ENCODE measurements at regions not wholly inside any gene's neighbourhood (a gene's known extent, or its start where the extent isn't known, plus 50 kb on each side); places are given as distances from the start of the nearest gene placed in this dataset.

DNA sequence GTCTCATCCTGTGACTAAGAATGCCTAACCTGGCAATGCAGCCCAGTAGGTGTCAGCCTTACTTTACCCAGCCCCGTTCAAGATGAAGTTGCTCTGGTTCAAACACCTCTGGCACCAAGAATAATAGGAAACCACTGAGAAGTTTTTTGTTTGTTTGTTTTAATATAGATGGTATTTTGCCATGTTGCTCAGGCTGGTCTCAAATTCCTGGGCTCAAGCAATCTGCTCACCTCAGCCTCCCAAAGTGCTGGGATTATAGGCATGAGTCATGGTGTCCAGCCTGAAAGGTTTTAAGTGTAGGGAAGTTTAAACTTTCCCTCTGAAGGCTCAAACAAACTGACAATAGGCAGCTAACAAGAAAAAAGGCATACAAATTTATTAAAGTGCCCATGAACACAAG lies 51.2 kb upstream of the ABCC4 start:
- intact Hi-C loops (cut with DNase I): no loop called here
- DNase-seq: no peak

DNA sequence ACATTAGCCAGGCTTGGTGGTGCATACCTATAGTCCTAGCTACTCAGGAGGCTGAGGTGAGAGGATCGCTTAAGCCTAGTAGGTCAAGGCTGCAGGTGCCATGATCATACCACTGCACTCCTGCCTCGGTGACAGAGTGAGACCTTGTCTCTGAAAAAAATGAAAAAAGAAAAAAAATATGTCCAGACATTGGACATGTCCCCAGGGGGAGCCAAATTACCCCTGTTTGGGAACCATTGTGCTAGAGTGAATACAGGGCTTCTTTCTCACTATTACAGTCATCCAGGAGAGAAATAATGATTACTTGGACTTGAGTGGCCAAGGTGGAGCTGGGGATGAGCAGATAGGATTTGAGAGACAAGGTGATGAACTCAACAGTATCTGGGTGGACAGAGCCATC lies 52.9 kb upstream of the ABCC4 start:
- ATAC-seq (no peak), DNase-seq (no peak)
- intact Hi-C loops (cut with DNase I): no loop called here

More for the DNA sequence above, 51.2 kb upstream of the ABCC4 start:
- no peak for ATAC-seq

- no peak for DNase-seq
- intact Hi-C loops (cut with DNase I): no loop called here
- no peak for ATAC-seq
Observed at GRCh38 chr13:95354680-95355487, 53.6 kb upstream of the ABCC4 start.

DNA sequence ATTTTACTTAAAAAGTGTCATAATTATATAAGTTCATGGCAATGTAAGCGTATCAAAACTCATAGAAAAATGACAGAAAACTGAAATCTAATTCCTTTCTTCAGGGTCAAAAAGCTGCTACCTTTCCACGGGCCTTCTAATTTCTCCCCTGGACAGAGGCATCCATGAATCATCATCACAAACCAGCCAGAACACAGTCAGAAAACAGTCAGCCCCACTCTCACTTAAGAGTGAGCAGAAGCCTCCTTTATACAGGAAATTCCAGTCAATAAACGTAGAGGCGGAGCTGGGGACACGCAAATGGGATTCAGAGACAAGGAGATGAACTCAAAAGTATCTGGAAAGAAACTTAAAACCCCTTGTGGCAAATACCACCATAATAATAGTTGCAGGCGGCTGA lies 54.2 kb upstream of the ABCC4 start:
- ATAC-seq: no peak
- intact Hi-C loops (cut with DNase I): no loop called here
- no peak for DNase-seq

DNA sequence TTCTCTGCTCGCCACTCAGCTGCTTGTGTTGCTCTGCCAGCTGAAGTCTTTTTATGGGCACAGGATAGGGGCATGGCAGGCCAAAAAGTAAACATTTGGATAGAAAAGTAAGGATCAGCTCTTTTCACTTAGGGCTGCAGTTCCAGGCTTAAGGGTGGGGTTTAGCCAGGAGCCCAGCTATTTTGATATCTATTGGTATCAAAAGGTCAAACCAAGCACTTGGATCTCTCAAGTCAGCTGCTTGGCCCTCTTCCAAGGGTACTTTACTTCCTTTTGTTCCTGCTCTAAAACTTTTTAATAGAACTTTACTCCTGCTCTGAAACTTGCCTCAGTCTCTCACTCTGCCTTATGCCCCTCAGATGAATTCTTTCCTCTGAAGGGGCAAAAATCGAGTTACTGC lies 55.7 kb upstream of the ABCC4 start:
- ATAC-seq: no peak
- intact Hi-C loops (cut with DNase I): no loop called here

GRCh38 chr13:95357875-95358274 lies 56.6 kb upstream of the ABCC4 start:
- DNase-seq (no peak), ATAC-seq (no peak)
- intact Hi-C loops (cut with DNase I): no loop called here

More for the DNA sequence above, 55.7 kb upstream of the ABCC4 start:
- DNase-seq: no peak

DNA sequence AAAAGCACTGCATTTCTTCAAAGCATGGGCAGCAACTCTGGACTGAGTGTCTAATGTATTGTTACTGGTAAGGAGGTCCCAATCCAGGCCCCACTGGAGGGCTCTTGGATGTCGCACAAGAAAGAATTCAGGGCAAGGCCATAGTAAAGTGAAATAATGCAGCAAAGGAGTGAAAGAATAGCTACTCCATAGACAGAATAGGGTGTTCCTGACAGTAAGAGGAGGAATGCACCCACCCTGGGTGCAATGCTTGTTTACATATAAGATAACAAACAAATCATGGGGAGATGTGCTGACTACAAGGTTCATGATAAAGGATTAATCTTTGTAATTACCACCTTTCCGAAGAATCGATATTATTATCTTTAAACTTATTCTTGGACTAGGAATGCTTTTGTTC lies 58.8 kb upstream of the ABCC4 start:
- DNase-seq: no peak
- ATAC-seq: no peak
- intact Hi-C loops (cut with DNase I): no loop called here

GRCh38 chr13:95360464-95361097 lies 59.3 kb upstream of the ABCC4 start:
- DNase-seq: no peak
- intact Hi-C loops (cut with DNase I): no loop called here
- ATAC-seq: no peak

GRCh38 chr13:95361686-95362085 lies 60.4 kb upstream of the ABCC4 start:
- intact Hi-C loops (cut with DNase I): no loop called here
- ATAC-seq (no peak), DNase-seq (no peak)

GRCh38 chr13:95362666-95363065 lies 61.4 kb upstream of the ABCC4 start:
- DNase-seq: no peak
- no peak for ATAC-seq
- intact Hi-C loops (cut with DNase I): no loop called here

GRCh38 chr13:95367309-95367843 lies 66.1 kb upstream of the ABCC4 start:
- ATAC-seq (no peak), DNase-seq (no peak)
- intact Hi-C loops (cut with DNase I): no loop called here

DNA sequence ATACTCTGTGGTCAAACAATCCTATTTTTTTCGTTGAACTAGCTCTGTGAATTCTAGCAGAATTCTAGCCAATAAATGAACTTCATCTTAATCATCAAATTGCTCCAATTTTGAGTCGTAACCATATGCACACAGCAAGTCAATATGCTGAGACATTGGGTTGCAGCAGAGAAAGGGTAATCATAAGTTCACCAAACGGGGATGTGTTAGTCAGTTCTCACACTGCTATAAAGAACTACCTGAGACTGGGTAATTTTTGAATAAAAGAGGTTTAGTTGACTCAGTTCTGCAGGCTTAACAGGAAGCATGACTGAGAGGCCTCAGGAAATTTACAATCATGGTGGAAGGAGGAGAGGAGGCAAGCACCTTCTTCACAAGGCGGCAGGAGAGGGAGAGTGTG lies 67.7 kb upstream of the ABCC4 start:
- ATAC-seq: no peak
- DNase-seq: no peak
- intact Hi-C loops (cut with DNase I): no loop called here

GRCh38 chr13:95375706-95376105 lies 74.5 kb upstream of the ABCC4 start:
- DNase-seq: no peak
- intact Hi-C loops (cut with DNase I): no loop called here
- ATAC-seq: no peak

GRCh38 chr13:95378603-95379002 lies 77.4 kb upstream of the ABCC4 start:
- intact Hi-C loops (cut with DNase I): no loop called here
- DNase-seq: no peak
- peak in 1 of 2 donors; percentile 53 for ATAC-seq

DNA sequence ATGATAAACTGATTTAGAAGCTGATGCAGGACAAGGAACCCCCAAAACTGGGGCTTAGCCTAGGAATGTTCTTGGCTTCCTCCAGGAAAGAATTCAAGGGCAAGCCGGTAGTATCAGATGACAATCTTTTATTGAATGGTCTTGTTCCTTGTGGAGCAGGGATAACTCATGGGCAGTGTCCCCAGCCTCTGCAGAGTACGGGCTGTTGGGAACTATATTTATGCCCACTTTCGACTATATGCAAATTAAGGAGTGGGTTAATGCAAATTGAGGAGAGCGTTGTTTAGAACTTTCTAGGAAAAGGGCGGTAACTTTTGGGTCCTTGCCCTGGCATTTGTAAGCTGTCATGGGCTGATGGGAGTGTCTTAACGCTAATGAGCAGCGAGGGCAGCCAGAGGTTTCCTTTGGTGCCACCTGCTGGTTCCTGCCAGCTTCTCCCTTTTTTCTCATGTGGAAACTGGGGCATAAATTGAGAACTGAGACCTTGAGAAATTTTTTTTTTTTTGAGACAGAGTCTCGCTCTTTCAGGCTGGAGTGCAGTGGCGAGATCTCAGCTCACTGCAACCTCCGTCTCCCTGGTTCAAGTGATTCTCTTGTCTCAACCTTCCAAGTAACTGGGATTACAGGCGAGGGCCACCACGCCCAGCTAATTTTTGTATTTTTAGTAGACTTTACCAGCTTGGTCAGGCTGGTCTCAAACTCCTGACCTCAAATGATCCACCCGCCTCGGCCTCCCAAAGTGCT lies 79.4 kb upstream of the ABCC4 start:
- ATAC-seq: peak; percentile 86 to 87
- peak; percentile 78 for DNase-seq
- intact Hi-C loops (cut with DNase I): loop anchor here (2.0 to 5.0 kb wide), 3 partner anchors 84 to 192 kb away; no protein-coding TSS in a partner anchor

DNA sequence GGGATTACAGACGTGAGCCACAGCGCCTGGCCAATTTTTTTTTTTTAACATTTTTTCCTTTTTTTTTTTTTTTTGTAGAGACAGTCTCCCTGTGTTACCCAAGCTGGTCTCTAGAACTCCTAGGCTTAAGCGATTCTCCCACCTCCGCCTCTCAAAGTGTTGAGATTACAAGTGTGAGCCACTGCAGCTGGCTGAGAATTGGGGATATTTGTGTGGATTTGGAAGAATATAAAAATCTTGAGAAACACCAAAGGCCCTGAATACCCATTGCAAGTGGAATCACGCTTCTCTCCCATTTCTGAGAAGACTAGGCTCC lies 79.9 kb upstream of the ABCC4 start:
- intact Hi-C loops (cut with DNase I): loop anchor here (2.0 to 5.0 kb wide), 3 partner anchors 84 to 192 kb away; no protein-coding TSS in a partner anchor
- peak; percentile 48 to 86 for ATAC-seq
- no peak for DNase-seq

GRCh38 chr13:95382411-95382810 lies 81.2 kb upstream of the ABCC4 start:
- intact Hi-C loops (cut with DNase I): loop anchor here in 1 of 2 donors (5.0 kb wide), 1 partner anchor 190 kb away; no protein-coding TSS in a partner anchor
- ATAC-seq: no peak
- no peak for DNase-seq

DNA sequence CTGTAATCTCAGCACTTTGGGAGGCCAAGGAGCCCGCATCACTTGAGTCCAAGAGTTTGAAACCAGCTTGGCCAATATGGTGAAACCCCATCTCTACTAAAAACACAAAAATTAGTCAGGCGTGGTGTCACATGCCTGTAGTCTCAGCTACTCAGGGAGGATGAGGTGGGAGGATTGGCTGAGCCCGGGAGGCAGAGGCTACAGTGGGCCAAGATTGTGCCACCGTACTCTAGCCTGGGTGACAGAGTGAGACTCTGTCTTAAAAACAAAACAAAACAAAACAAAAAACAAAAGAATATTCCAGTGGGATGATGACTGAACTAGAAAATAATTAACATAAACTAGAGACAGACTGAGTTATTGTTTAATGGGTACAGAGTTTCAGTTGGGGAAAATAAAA lies 81.7 kb upstream of the ABCC4 start:
- ATAC-seq (no peak), DNase-seq (no peak)
- intact Hi-C loops (cut with DNase I): loop anchor here in 1 of 2 donors (5.0 kb wide), 1 partner anchor 191 kb away; no protein-coding TSS in a partner anchor

GRCh38 chr13:95385373-95385772 lies 84.1 kb upstream of the ABCC4 start:
- intact Hi-C loops (cut with DNase I): no loop called here
- ATAC-seq: no peak
- DNase-seq: no peak

DNA sequence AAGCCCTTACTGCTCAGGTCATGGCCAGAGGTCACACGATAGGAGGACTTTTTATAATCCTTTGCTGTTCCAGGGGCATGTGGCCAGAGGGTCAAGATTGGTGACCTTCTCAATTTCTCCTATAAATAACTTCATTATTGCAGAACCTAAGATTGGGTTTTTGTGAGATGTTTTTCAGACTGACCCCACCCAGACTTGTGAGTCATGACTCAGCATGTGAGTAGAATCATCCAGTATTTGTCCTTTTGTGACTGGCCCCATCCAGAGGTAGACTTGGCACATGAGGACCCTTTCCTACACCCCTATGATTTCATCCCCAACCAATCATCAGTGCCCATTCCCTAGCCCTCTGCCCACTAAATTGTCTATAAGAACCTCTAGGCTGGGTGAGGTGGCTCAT lies 84.5 kb upstream of the ABCC4 start:
- ATAC-seq: peak in 1 of 2 donors; percentile 7
- no peak for DNase-seq
- intact Hi-C loops (cut with DNase I): no loop called here

Data from left cardiac atrium (tissue), 4 donors.